ENCODE measurements at regions not wholly inside any gene's neighbourhood (a gene's known extent, or its start where the extent isn't known, plus 50 kb on each side); places are given as distances from the start of the nearest gene placed in this dataset.

GRCh38 chr6:14450133-14450504 lies 332.5 kb downstream of the CD83 start (continued):
- TF ChIP-seq ZNF615 (CRISPR knock-in tag; IDR thresholded peaks at IDR 0.05; ENCODE audit: borderline replicate concordance) = no peak
- TF ChIP-seq SRY (CRISPR knock-in tag; IDR thresholded peaks at IDR 0.05) = no peak

GRCh38 chr6:14450578-14450977 lies 333.0 kb downstream of the CD83 start:
- Histone ChIP-seq H3K4me3 (replicated peaks in 1 of 3; ENCODE audit: insufficient read depth in 1 of 3, low read depth in 2 of 3, low read length in 3 of 3) (no peak overlapping the region), H3K36me3 (replicated peaks in 1 of 2; ENCODE audit: control insufficient read depth in 1 of 2, insufficient read depth in 2 of 2, low read length in 2 of 2) (no peaks in the 10 kb centered on the region), H3K79me2 (ENCODE audit: insufficient read depth, low read length) (no peaks in the 10 kb centered on the region), H4K20me1 (ENCODE audit: insufficient read depth, low read length) (no peaks in the 10 kb centered on the region), H3K9ac (ENCODE audit: insufficient read depth, low read depth, low read length) (no peak overlapping the region), H3K27ac (ENCODE audit: extremely low read length, insufficient read depth, low read length) (no peak overlapping the region), H3K9me3 (ENCODE audit: low read length) (no peaks in the 10 kb centered on the region), H3K4me2 (ENCODE audit: low read depth, low read length) (no peak overlapping the region), H2AFZ (ENCODE audit: low read length) (no peak overlapping the region), H3K27me3 (ENCODE audit: control insufficient read depth in 1 of 2, insufficient read depth in 2 of 2, low read length in 2 of 2) (peaks cover 0 to 3% of the 10 kb centered on the region in 2 experiments; a peak in 2 of 5 replicates), H3K4me1 (ENCODE audit: insufficient read depth, low read length) (no peaks in the 10 kb centered on the region)
- BruUV-seq (replicated peaks) = no TSS peak
- in situ Hi-C loops (cut with HindIII; ENCODE audit: extremely low pct_ligation_motif_present, low pct_unique_long_range_greater_than_20kb) (no loop called here), intact Hi-C loops (cut with micrococcal nuclease; ENCODE audit: unreplicated experiment) (no loop called here)
- TF ChIP-seq SP1 (IDR thresholded peaks at IDR 0.05) (no peak), SP1 (CRISPR knock-in tag; IDR thresholded peaks at IDR 0.05) (no peak), ZNF646 (CRISPR knock-in tag; IDR thresholded peaks at IDR 0.05) (no peak), TAF1 (CRISPR knock-in tag; IDR thresholded peaks at IDR 0.05) (no peak), KLF6 (CRISPR knock-in tag; IDR thresholded peaks at IDR 0.05) (no peak), ZBTB20 (CRISPR knock-in tag; IDR thresholded peaks at IDR 0.05; ENCODE audit: borderline replicate concordance, low read depth) (no peak), ESRRA (CRISPR knock-in tag; IDR thresholded peaks at IDR 0.05; ENCODE audit: low read depth) (no peak), BATF2 (CRISPR knock-in tag; IDR thresholded peaks at IDR 0.05) (no peak), SNAPC5 (CRISPR knock-in tag; IDR thresholded peaks at IDR 0.05; ENCODE audit: borderline replicate concordance) (no peak), SRSF4 (IDR thresholded peaks at IDR 0.05; ENCODE audit: low read depth, low read length, poor library complexity, severe bottlenecking) (no peak), TRIM24 (CRISPR knock-in tag; IDR thresholded peaks at IDR 0.05) (no peak), ZNF784 (CRISPR knock-in tag; IDR thresholded peaks at IDR 0.05; ENCODE audit: borderline replicate concordance) (no peak)
- DNase-seq (ENCODE audit: low spot score) = no peak
- CTCF ChIA-PET (ENCODE audit: low intra/inter-chr PET ratio, low total read pairs) = no interaction called here
- POLR2A ChIA-PET = no interaction called here
- WGBS (ENCODE audit: low lambda C conversion rate) = 48% methylated on average over 6 of the region's 6 CpGs
- no peak for FAIRE-seq
- ATAC-seq = no peak

Data from HepG2 (cell line).